ENCODE measurements at regions not wholly inside any gene's neighbourhood (a gene's known extent, or its start where the extent isn't known, plus 50 kb on each side); places are given as distances from the start of the nearest gene placed in this dataset.

GRCh38 chr17:52368886-52369285 lies 210.4 kb upstream of the CA10 start:
- TF ChIP-seq CTCF (conservative IDR thresholded peaks at IDR 0.05; ENCODE audit: low read depth, low read length): no peak
- no peak for TF ChIP-seq EZH2 (IDR thresholded peaks at IDR 0.05; ENCODE audit: borderline replicate concordance, low read depth, low read length, poor library complexity, severe bottlenecking)

All from A673 (cell line).